ENCODE measurements at regions not wholly inside any gene's neighbourhood (a gene's known extent, or its start where the extent isn't known, plus 50 kb on each side); places are given as distances from the start of the nearest gene placed in this dataset.

DNA sequence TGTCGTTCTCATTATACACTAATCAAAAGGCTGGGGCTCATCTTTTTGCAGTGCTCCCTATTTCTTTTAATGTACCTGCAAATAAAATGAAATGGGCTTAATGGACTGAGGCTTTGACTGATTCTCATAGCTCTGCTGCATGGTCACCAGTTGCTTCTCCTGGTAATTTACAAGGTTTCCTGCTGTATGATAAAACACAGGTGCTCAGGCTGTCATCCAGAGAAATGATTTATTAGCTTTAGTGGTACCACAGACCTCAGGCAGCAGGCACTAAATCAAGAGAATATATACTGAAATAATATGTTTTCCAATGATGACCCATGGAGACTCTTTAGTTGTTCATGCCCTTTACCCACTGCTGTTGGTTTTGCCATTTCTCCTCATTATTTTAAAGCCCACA is 137.7 kb downstream of the C4orf33 start:
- H3K36me3 Mint-ChIP-seq (ENCODE audit: low read depth), result no peaks in the 10 kb centered on the region
- H3K27ac Mint-ChIP-seq, result no peak overlapping the region
- no peak overlapping the region for H3K4me3 Mint-ChIP-seq
- DNase-seq, result no peak
- H3K9me3 Mint-ChIP-seq, result no peaks in the 10 kb centered on the region
- peaks cover 2% of the 10 kb centered on the region; the same call in 1 of the 2 replicates for H3K27me3 Mint-ChIP-seq (ENCODE audit: insufficient read depth)
- TF ChIP-seq, protein P1, sequence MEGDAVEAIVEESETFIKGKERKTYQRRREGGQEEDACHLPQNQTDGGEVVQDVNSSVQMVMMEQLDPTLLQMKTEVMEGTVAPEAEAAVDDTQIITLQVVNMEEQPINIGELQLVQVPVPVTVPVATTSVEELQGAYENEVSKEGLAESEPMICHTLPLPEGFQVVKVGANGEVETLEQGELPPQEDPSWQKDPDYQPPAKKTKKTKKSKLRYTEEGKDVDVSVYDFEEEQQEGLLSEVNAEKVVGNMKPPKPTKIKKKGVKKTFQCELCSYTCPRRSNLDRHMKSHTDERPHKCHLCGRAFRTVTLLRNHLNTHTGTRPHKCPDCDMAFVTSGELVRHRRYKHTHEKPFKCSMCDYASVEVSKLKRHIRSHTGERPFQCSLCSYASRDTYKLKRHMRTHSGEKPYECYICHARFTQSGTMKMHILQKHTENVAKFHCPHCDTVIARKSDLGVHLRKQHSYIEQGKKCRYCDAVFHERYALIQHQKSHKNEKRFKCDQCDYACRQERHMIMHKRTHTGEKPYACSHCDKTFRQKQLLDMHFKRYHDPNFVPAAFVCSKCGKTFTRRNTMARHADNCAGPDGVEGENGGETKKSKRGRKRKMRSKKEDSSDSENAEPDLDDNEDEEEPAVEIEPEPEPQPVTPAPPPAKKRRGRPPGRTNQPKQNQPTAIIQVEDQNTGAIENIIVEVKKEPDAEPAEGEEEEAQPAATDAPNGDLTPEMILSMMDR (IDR thresholded peaks at IDR 0.05), result no peak
- no peaks in the 10 kb centered on the region for H3K4me1 Mint-ChIP-seq (ENCODE audit: low read depth)

DNA sequence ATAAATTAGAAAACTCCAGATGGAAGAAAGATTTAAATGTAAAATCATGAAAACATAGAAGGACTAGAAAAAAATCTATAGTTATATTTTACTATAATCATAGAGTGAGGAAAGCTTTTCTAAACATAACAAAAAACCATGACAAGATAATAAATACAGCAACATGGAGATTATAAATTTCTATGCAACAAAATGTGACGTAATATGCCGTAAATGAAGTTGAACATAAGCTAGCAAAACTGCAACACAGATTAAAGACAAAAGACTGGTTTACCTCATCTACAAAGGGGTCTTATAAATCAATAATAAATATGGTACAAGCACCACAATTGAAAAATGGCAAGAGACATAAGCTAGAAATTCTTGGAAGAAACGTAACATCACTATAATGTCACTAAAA is 140.4 kb downstream of the C4orf33 start:
- TF ChIP-seq, protein P1 (IDR thresholded peaks at IDR 0.05), result no peak
- DNase-seq, result no peak
- Mint-ChIP-seq H3K4me1 (ENCODE audit: low read depth) (peaks cover 5% of the 10 kb centered on the region; the same call in 1 of the 2 replicates), H3K36me3 (ENCODE audit: low read depth) (no peaks in the 10 kb centered on the region), H3K27me3 (ENCODE audit: insufficient read depth) (no peaks in the 10 kb centered on the region), H3K4me3 (no peak overlapping the region), H3K27ac (no peak overlapping the region), H3K9me3 (no peaks in the 10 kb centered on the region)

DNA sequence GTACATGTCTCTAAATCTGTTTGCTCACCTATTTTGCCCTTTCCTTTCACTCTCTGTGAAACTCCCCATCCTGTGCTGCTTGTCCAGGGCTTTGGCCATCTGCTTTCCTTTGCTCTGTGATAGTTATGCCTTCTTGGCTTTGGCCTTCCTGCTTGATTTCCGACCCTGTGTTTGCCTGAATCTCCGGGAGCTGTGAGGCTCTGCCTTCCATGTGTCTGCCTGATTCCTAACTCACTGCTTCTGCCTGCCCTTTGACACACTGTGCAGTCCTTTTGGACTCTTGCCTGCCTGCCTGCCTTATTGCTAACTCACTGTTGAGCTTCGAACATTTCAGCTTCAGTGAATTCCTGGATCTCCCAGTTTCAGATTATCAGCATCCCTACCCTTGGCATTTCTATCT is 143.1 kb downstream of the C4orf33 start:
- no peak overlapping the region for H3K4me3 Mint-ChIP-seq
- TF ChIP-seq, protein P1 (IDR thresholded peaks at IDR 0.05), result no peak

DNA sequence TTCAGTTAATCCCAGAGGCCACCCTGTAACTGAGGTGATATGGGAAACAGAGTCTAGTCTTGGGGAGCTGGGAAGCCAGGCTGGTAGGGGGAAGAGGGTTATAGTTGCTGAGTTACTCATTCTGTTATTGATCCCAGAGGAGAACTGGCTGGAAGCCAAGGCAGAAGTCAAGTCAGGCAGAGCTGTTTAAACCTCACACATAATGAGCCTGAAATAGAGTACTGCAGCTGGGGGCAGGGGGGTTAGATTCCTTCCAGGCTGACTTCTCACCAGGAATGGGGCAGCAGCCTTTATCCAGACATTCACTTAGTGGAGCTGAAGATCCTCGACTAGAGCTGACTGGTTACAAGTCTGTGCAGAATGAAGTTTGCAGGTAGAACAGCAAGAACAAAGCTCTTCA is 144.9 kb downstream of the C4orf33 start:
- H3K4me3 Mint-ChIP-seq, result no peak overlapping the region
- TF ChIP-seq, protein P1 (IDR thresholded peaks at IDR 0.05), result no peak
- no peaks in the 10 kb centered on the region for H3K27me3 Mint-ChIP-seq (ENCODE audit: insufficient read depth)
- no peaks in the 10 kb centered on the region for H3K9me3 Mint-ChIP-seq
- peaks cover 5% of the 10 kb centered on the region; the same call in 1 of the 2 replicates for H3K4me1 Mint-ChIP-seq (ENCODE audit: low read depth)
- no peak for DNase-seq
- H3K27ac Mint-ChIP-seq, result no peak overlapping the region
- H3K36me3 Mint-ChIP-seq (ENCODE audit: low read depth), result no peaks in the 10 kb centered on the region

More for the DNA sequence above, 143.1 kb downstream of the C4orf33 start:
- H3K36me3 Mint-ChIP-seq (ENCODE audit: low read depth), result no peaks in the 10 kb centered on the region
- H3K9me3 Mint-ChIP-seq, result no peaks in the 10 kb centered on the region
- H3K4me1 Mint-ChIP-seq (ENCODE audit: low read depth), result peaks cover 5% of the 10 kb centered on the region; the same call in 1 of the 2 replicates
- no peaks in the 10 kb centered on the region for H3K27me3 Mint-ChIP-seq (ENCODE audit: insufficient read depth)
- H3K27ac Mint-ChIP-seq, result no peak overlapping the region
- DNase-seq, result peak; percentile 9

DNA sequence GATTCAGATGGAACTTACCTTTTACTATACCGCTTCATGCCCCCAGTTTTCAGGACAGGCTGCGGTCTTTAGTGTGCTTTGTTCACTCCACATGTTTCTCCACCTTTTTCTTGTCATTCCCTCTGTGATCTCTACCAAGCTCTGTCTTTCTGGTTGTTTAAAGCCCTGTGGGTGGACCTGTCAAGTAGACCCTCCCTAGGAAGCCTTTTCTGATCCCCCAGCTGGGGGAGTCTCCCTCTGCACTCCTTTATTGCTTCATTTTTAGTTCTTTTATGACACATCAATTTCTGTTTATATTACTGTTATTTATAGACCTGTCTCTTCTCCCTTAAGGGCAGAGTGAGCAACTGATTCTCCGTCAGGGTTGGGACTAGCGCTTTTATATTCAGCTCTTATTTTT is 150.2 kb downstream of the C4orf33 start:
- no peak for DNase-seq
- Mint-ChIP-seq H3K27me3 (ENCODE audit: insufficient read depth) (peaks cover 2% of the 10 kb centered on the region), H3K36me3 (ENCODE audit: low read depth) (no peaks in the 10 kb centered on the region), H3K27ac (no peak overlapping the region), H3K9me3 (no peaks in the 10 kb centered on the region), H3K4me1 (ENCODE audit: low read depth) (no peaks in the 10 kb centered on the region), H3K4me3 (no peak overlapping the region)
- TF ChIP-seq, protein P1 (IDR thresholded peaks at IDR 0.05), result no peak
